SU-DHL-6 (cell line): ENCODE measurements at regions not wholly inside any gene's neighbourhood (a gene's known extent, or its start where the extent isn't known, plus 50 kb on each side); places are given as distances from the start of the nearest gene placed in this dataset.

Source experiments
- EZH2phosphoT487 ChIP-seq: fragments of 200-600 bp; sonication (generic), shearing (Covaris generic); conservative IDR thresholded peaks from 2 replicates; pipeline ENCODE4 v1.6.1; 2018; ENCODE audit warnings: mild to moderate bottlenecking, antibody characterized with exemption, low read length, moderate library complexity, mixed read lengths
- TF ChIP-seq, protein P1 (sequence below): fragments of 200-600 bp; sonication (generic); IDR thresholded peaks from one replicate; pipeline ENCODE4 v1.5.1; 2017; ENCODE audit warnings: antibody characterized with exemption, mild to moderate bottlenecking, low read length, moderate library complexity; ENCODE audit not compliant: insufficient read depth, poor library complexity, severe bottlenecking

DNA sequence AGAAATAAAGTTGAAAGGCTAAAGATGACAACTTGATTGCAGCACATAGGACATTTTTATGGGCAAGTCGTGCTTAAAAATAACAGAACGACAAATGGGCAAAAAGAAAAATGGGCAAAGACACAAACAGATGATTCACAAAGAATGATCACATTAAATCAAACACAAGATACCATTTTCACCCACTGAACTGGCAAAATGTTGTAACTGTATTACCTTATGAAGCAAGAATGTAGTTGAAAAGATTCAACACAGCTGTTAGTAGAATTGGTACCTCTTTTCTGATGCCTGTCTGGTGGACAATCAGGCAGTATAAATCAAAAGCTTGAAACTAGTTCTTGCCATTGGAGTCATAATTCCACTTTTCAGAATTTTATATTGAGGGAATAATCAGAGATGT, 81.0 kb upstream of the PALM2AKAP2 start:
- TF ChIP-seq, protein P1, sequence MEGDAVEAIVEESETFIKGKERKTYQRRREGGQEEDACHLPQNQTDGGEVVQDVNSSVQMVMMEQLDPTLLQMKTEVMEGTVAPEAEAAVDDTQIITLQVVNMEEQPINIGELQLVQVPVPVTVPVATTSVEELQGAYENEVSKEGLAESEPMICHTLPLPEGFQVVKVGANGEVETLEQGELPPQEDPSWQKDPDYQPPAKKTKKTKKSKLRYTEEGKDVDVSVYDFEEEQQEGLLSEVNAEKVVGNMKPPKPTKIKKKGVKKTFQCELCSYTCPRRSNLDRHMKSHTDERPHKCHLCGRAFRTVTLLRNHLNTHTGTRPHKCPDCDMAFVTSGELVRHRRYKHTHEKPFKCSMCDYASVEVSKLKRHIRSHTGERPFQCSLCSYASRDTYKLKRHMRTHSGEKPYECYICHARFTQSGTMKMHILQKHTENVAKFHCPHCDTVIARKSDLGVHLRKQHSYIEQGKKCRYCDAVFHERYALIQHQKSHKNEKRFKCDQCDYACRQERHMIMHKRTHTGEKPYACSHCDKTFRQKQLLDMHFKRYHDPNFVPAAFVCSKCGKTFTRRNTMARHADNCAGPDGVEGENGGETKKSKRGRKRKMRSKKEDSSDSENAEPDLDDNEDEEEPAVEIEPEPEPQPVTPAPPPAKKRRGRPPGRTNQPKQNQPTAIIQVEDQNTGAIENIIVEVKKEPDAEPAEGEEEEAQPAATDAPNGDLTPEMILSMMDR, result no peak
- TF ChIP-seq EZH2phosphoT487, result no peak
